ENCODE measurements at regions not wholly inside any gene's neighbourhood (a gene's known extent, or its start where the extent isn't known, plus 50 kb on each side); places are given as distances from the start of the nearest gene placed in this dataset.
"Not testable (repeated sequence)": the region's sequence is repeated elsewhere in the genome, so short reads cannot be mapped to it uniquely, and the experiment has no call there.

- no peak for DNase-seq
Measured at GRCh38 chr9:106060885-106061284, 366.5 kb downstream of the TMEM38B start.

- DNase-seq, result no peak
Measured at GRCh38 chr9:106062250-106062649, 367.9 kb downstream of the TMEM38B start.

GRCh38 chr9:106065136-106065535, 370.8 kb downstream of the TMEM38B start:
- no peak for DNase-seq

GRCh38 chr9:106065579-106066214, 371.4 kb downstream of the TMEM38B start:
- DNase-seq, result no peak

- no peak for DNase-seq
Measured at GRCh38 chr9:106066940-106067524, 372.7 kb downstream of the TMEM38B start.

GRCh38 chr9:106069241-106069640, 374.9 kb downstream of the TMEM38B start:
- DNase-seq, result no peak

- DNase-seq, result no peak
Measured at GRCh38 chr9:106072421-106072820, 378.1 kb downstream of the TMEM38B start.

- DNase-seq, result no peak
Measured at GRCh38 chr9:106074006-106074405, 379.7 kb downstream of the TMEM38B start.

GRCh38 chr9:106075236-106075959, 381.1 kb downstream of the TMEM38B start:
- no peak for DNase-seq

- DNase-seq, result no peak
Measured at GRCh38 chr9:106075960-106076327, 381.6 kb downstream of the TMEM38B start.

GRCh38 chr9:106076711-106077110, 382.4 kb downstream of the TMEM38B start:
- DNase-seq, result no peak

- DNase-seq, result no peak
Measured at GRCh38 chr9:106077731-106078130, 383.4 kb downstream of the TMEM38B start.

- no peak for DNase-seq
Measured at GRCh38 chr9:106082621-106083020, 388.3 kb downstream of the TMEM38B start.

- no peak for DNase-seq
Measured at GRCh38 chr9:106084702-106085101, 390.4 kb downstream of the TMEM38B start.

GRCh38 chr9:106085479-106085878, 391.1 kb downstream of the TMEM38B start:
- no peak for DNase-seq

GRCh38 chr9:106092083-106092482, 397.7 kb downstream of the TMEM38B start:
- DNase-seq, result no peak

- DNase-seq, result no peak
Measured at GRCh38 chr9:106102821-106103220, 408.5 kb downstream of the TMEM38B start.

- DNase-seq, result no peak
Measured at GRCh38 chr9:106104887-106105286, 410.5 kb downstream of the TMEM38B start.

GRCh38 chr9:106106396-106106795, 412.1 kb downstream of the TMEM38B start:
- no peak for DNase-seq

- DNase-seq, result no peak
Measured at GRCh38 chr9:106107716-106108115, 413.4 kb downstream of the TMEM38B start.

- not testable (repeated sequence) for DNase-seq
Measured at GRCh38 chr9:106109706-106110105, 415.4 kb downstream of the TMEM38B start.

GRCh38 chr9:106110483-106110882, 416.1 kb downstream of the TMEM38B start:
- no peak for DNase-seq

- DNase-seq, result no peak
Measured at GRCh38 chr9:106111039-106111730, 416.8 kb downstream of the TMEM38B start.

- DNase-seq, result no peak
Measured at GRCh38 chr9:106112935-106113334, 418.6 kb downstream of the TMEM38B start.
